Skeletal muscle tissue (tissue), 3 donors: ENCODE measurements at regions not wholly inside any gene's neighbourhood (a gene's known extent, or its start where the extent isn't known, plus 50 kb on each side); places are given as distances from the start of the nearest gene placed in this dataset.

Source experiments
- H3K27ac ChIP-seq: one replicate; pipeline ENCODE4 v1.7.0; 2013; ENCODE audit warnings: mild to moderate bottlenecking, low read depth, low read length, inconsistent platforms
- H3K27me3 ChIP-seq, 3 donors: one replicate each; pipeline ENCODE4 v1.7.0; 2013; ENCODE audit warnings: low read length in 3 of 3; ENCODE audit not compliant: control insufficient read depth in 3 of 3, insufficient read depth in 3 of 3
- H3K36me3 ChIP-seq, 3 donors: one replicate each; pipeline ENCODE4 v1.7.0; 2013; ENCODE audit warnings: low read length in 3 of 3; ENCODE audit not compliant: control insufficient read depth in 3 of 3, insufficient read depth in 3 of 3
- H3K4me1 ChIP-seq, 3 donors: one replicate each; pipeline ENCODE4 v1.7.0; 2013; ENCODE audit warnings: low read length in 3 of 3, mild to moderate bottlenecking in 3 of 3; ENCODE audit not compliant: control insufficient read depth in 3 of 3, insufficient read depth in 3 of 3
- H3K4me3 ChIP-seq, 3 donors: one replicate each; pipeline ENCODE4 v1.7.0; 2013; ENCODE audit warnings: low read length in 3 of 3
- H3K9ac ChIP-seq, 3 donors: one replicate each; pipeline ENCODE4 v1.7.0; 2013; ENCODE audit warnings: low read length in 3 of 3, mild to moderate bottlenecking in 3 of 3, moderate library complexity in 2 of 3, low read depth in 1 of 3
- H3K9me3 ChIP-seq, 3 donors: one replicate each; pipeline ENCODE4 v1.7.0; 2013; ENCODE audit warnings: low read length in 3 of 3; ENCODE audit not compliant: control insufficient read depth in 3 of 3
- donor health status: Osteomylitis.

- Histone ChIP-seq H3K27me3 (no peaks in the 10 kb centered on the region), H3K9ac (no peak overlapping the region), H3K4me1 (no peaks in the 10 kb centered on the region), H3K36me3 (no peaks in the 10 kb centered on the region), H3K4me3 (no peak overlapping the region), H3K27ac (no peak overlapping the region), H3K9me3 (no peaks in the 10 kb centered on the region)
Measured at GRCh38 chr1:41998250-41998649, 79.5 kb upstream of the HIVEP3 start.

- H3K4me3 ChIP-seq, result no peak overlapping the region
- no peak overlapping the region for H3K9ac ChIP-seq
- H3K9me3 ChIP-seq, result no peaks in the 10 kb centered on the region
- no peaks in the 10 kb centered on the region for H3K36me3 ChIP-seq
- no peaks in the 10 kb centered on the region for H3K27me3 ChIP-seq
- H3K27ac ChIP-seq, result no peak overlapping the region
- H3K4me1 ChIP-seq, result no peaks in the 10 kb centered on the region
Measured at GRCh38 chr1:41997153-41997552, 78.4 kb upstream of the HIVEP3 start.

GRCh38 chr1:41995441-41996130 is 76.9 kb upstream of the HIVEP3 start:
- no peak overlapping the region for H3K27ac ChIP-seq
- H3K36me3 ChIP-seq, result no peaks in the 10 kb centered on the region
- H3K9me3 ChIP-seq, result no peaks in the 10 kb centered on the region
- H3K9ac ChIP-seq, result no peak overlapping the region
- H3K27me3 ChIP-seq, result no peaks in the 10 kb centered on the region
- no peaks in the 10 kb centered on the region for H3K4me1 ChIP-seq
- no peak overlapping the region for H3K4me3 ChIP-seq

- Histone ChIP-seq H3K27me3 (no peaks in the 10 kb centered on the region), H3K4me3 (no peak overlapping the region)
Measured at GRCh38 chr1:41994195-41994894, 75.6 kb upstream of the HIVEP3 start.

GRCh38 chr1:41983451-41983850 is 64.7 kb upstream of the HIVEP3 start:
- no peaks in the 10 kb centered on the region for H3K9me3 ChIP-seq
- H3K4me3 ChIP-seq, result no peak overlapping the region
- no peaks in the 10 kb centered on the region for H3K27me3 ChIP-seq
- no peak overlapping the region for H3K27ac ChIP-seq
- no peaks in the 10 kb centered on the region for H3K36me3 ChIP-seq
- H3K9ac ChIP-seq, result no peak overlapping the region
- no peaks in the 10 kb centered on the region for H3K4me1 ChIP-seq

More at GRCh38 chr1:41994195-41994894, 75.6 kb upstream of the HIVEP3 start:
- no peaks in the 10 kb centered on the region for H3K9me3 ChIP-seq
- no peaks in the 10 kb centered on the region for H3K4me1 ChIP-seq
- H3K27ac ChIP-seq, result no peak overlapping the region
- no peak overlapping the region for H3K9ac ChIP-seq
- H3K36me3 ChIP-seq, result no peaks in the 10 kb centered on the region

- Histone ChIP-seq H3K4me1 (no peaks in the 10 kb centered on the region), H3K27ac (no peak overlapping the region), H3K27me3 (no peaks in the 10 kb centered on the region), H3K9ac (no peak overlapping the region), H3K9me3 (no peaks in the 10 kb centered on the region), H3K36me3 (no peaks in the 10 kb centered on the region), H3K4me3 (no peak overlapping the region)
Measured at GRCh38 chr1:41981796-41982195, 63.1 kb upstream of the HIVEP3 start.

- H3K36me3 ChIP-seq, result no peaks in the 10 kb centered on the region
- no peak overlapping the region for H3K4me3 ChIP-seq
- no peak overlapping the region for H3K9ac ChIP-seq
- no peaks in the 10 kb centered on the region for H3K27me3 ChIP-seq
- no peaks in the 10 kb centered on the region for H3K4me1 ChIP-seq
- no peak overlapping the region for H3K27ac ChIP-seq
- H3K9me3 ChIP-seq, result no peaks in the 10 kb centered on the region
Measured at GRCh38 chr1:41980827-41981653, 62.3 kb upstream of the HIVEP3 start.

GRCh38 chr1:41978986-41979385 is 60.3 kb upstream of the HIVEP3 start:
- H3K36me3 ChIP-seq, result no peaks in the 10 kb centered on the region
- no peak overlapping the region for H3K9ac ChIP-seq
- H3K4me1 ChIP-seq, result peaks cover 0 to 1% (median 0%) of the 10 kb centered on the region in 3 donors
- no peak overlapping the region for H3K4me3 ChIP-seq
- H3K27ac ChIP-seq, result no peak overlapping the region
- no peaks in the 10 kb centered on the region for H3K27me3 ChIP-seq
- no peaks in the 10 kb centered on the region for H3K9me3 ChIP-seq

- Histone ChIP-seq H3K4me3 (no peak overlapping the region), H3K27me3 (no peaks in the 10 kb centered on the region), H3K4me1 (peaks cover 0 to 4% (median 0%) of the 10 kb centered on the region in 3 donors), H3K9me3 (no peaks in the 10 kb centered on the region), H3K27ac (no peak overlapping the region), H3K9ac (no peak overlapping the region), H3K36me3 (no peaks in the 10 kb centered on the region)
Measured at GRCh38 chr1:41977326-41977725, 58.6 kb upstream of the HIVEP3 start.

- peaks cover 0 to 4% (median 0%) of the 10 kb centered on the region in 3 donors for H3K4me1 ChIP-seq
- H3K9me3 ChIP-seq, result no peaks in the 10 kb centered on the region
- no peak overlapping the region for H3K27ac ChIP-seq
- H3K4me3 ChIP-seq, result no peak overlapping the region
- H3K36me3 ChIP-seq, result no peaks in the 10 kb centered on the region
- H3K27me3 ChIP-seq, result no peaks in the 10 kb centered on the region
- H3K9ac ChIP-seq, result no peak overlapping the region
Measured at GRCh38 chr1:41976671-41977070, 57.9 kb upstream of the HIVEP3 start.
